Endothelial cell of umbilical vein (primary cell): ENCODE measurements at regions not wholly inside any gene's neighbourhood (a gene's known extent, or its start where the extent isn't known, plus 50 kb on each side); places are given as distances from the start of the nearest gene placed in this dataset.

ENCODE experiments used
- EZH2 ChIP-seq: IDR thresholded peaks from 2 replicates; pipeline ENCODE4 v1.6.1; 2012; ENCODE audit warnings: borderline replicate concordance, low read depth, mild to moderate bottlenecking, moderate library complexity, low read length, inconsistent platforms; ENCODE audit not compliant: severe bottlenecking
- FOS ChIP-seq: IDR thresholded peaks from 2 replicates; pipeline ENCODE4 v1.6.1; 2011; ENCODE audit warnings: mild to moderate bottlenecking, low read length, moderate library complexity, borderline replicate concordance; ENCODE audit not compliant: insufficient read depth
- POLR2A ChIP-seq: IDR thresholded peaks from 2 replicates; pipeline ENCODE4 v1.6.1; 2012; ENCODE audit warnings: low read depth, mild to moderate bottlenecking, control low read depth, low read length
- POLR2AphosphoS5 ChIP-seq: IDR thresholded peaks from 2 replicates; pipeline ENCODE4 v1.6.1; 2012; ENCODE audit warnings: low read depth, mild to moderate bottlenecking, control low read depth, low read length, moderate library complexity; ENCODE audit not compliant: insufficient read depth
- TF ChIP-seq, protein P1 (sequence below), 2 donors: IDR thresholded peaks; 1 replicate in 1 of 2; 2 replicates in 1 of 2; pipeline ENCODE4 v1.5.1; 2011; ENCODE audit warnings: low read length in 2 of 2, mild to moderate bottlenecking in 2 of 2, moderate library complexity in 2 of 2, control low read depth in 1 of 2, inconsistent platforms in 1 of 2, low read depth in 1 of 2; ENCODE audit not compliant: insufficient read depth in 1 of 2; ENCODE audit errors: extremely low read depth in 1 of 2
- TF ChIP-seq, protein P2 (sequence below): IDR thresholded peaks from 2 replicates; pipeline ENCODE4 v1.6.1; 2011; ENCODE audit not compliant: insufficient read depth, insufficient read length

DNA sequence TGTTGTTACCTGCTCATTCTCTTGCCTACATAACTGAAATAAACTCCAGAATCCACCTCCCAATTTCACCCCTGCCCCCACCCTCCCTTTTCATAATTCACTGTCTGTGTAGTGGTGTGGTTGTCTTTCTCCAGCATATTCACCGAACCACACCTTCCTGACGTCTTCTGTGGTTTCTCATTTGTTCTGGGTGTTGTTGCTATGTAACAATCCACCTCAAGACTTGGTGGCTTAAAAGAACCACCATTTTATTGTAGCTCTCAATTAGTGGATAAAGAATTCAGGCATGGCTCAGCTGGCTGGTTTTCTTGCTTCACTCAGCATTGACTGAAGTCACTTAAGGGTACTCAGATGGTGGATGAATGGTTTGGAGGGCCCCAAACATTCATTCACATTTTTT lies 229.8 kb downstream of the MAF start:
- TF ChIP-seq, protein P1, sequence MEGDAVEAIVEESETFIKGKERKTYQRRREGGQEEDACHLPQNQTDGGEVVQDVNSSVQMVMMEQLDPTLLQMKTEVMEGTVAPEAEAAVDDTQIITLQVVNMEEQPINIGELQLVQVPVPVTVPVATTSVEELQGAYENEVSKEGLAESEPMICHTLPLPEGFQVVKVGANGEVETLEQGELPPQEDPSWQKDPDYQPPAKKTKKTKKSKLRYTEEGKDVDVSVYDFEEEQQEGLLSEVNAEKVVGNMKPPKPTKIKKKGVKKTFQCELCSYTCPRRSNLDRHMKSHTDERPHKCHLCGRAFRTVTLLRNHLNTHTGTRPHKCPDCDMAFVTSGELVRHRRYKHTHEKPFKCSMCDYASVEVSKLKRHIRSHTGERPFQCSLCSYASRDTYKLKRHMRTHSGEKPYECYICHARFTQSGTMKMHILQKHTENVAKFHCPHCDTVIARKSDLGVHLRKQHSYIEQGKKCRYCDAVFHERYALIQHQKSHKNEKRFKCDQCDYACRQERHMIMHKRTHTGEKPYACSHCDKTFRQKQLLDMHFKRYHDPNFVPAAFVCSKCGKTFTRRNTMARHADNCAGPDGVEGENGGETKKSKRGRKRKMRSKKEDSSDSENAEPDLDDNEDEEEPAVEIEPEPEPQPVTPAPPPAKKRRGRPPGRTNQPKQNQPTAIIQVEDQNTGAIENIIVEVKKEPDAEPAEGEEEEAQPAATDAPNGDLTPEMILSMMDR (IDR thresholded peaks at IDR 0.05; ENCODE audit: extremely low read depth in 1 of 2, insufficient read depth in 1 of 2, low read depth in 1 of 2, low read length in 2 of 2) = no peak
- no peak for TF ChIP-seq EZH2
- TF ChIP-seq POLR2A = no peak
- no peak for TF ChIP-seq FOS
- no peak for TF ChIP-seq POLR2AphosphoS5
- TF ChIP-seq, protein P2, sequence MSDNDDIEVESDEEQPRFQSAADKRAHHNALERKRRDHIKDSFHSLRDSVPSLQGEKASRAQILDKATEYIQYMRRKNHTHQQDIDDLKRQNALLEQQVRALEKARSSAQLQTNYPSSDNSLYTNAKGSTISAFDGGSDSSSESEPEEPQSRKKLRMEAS = no peak
